GM12864 (cell line): ENCODE measurements at regions not wholly inside any gene's neighbourhood (a gene's known extent, or its start where the extent isn't known, plus 50 kb on each side); places are given as distances from the start of the nearest gene placed in this dataset.

Experiments
- DNase-seq: peaks from one replicate; pipeline ENCODE4 v3.0.0-alpha.2; 2011; ENCODE audit warnings: low read depth
- H3K4me3 ChIP-seq: 2 replicates; pipeline ENCODE4 v1.5.1; 2011; ENCODE audit warnings: mild to moderate bottlenecking, low read depth, low read length, control low read depth
- CTCF ChIP-seq: IDR thresholded peaks from 2 replicates; pipeline ENCODE4 v1.5.1; 2011; ENCODE audit warnings: low read depth, mild to moderate bottlenecking, moderate library complexity, low read length, control low read depth, inconsistent platforms; ENCODE audit errors: missing control alignments

GRCh38 chr15:31235311-31236183, 91.1 kb upstream of the KLF13 start:
- H3K4me3 ChIP-seq = no peak overlapping the region
- no peak for DNase-seq
- no peak for TF ChIP-seq CTCF

GRCh38 chr15:31236184-31237042, 90.2 kb upstream of the KLF13 start:
- H3K4me3 ChIP-seq = no peak overlapping the region
- TF ChIP-seq CTCF = peak; percentile 33
- DNase-seq = no peak

- no peak overlapping the region for H3K4me3 ChIP-seq
- TF ChIP-seq CTCF = no peak
- DNase-seq = no peak
Measured at GRCh38 chr15:31237043-31237324, 89.7 kb upstream of the KLF13 start.

- no peak for DNase-seq
- no peak for TF ChIP-seq CTCF
- H3K4me3 ChIP-seq = no peak overlapping the region
Measured at GRCh38 chr15:31238906-31239305, 87.7 kb upstream of the KLF13 start.

GRCh38 chr15:31239409-31239808, 87.2 kb upstream of the KLF13 start:
- no peak for TF ChIP-seq CTCF
- DNase-seq = no peak
- no peak overlapping the region for H3K4me3 ChIP-seq

GRCh38 chr15:31241888-31242522, 84.6 kb upstream of the KLF13 start:
- no peak for DNase-seq
- no peak overlapping the region for H3K4me3 ChIP-seq
- no peak for TF ChIP-seq CTCF
